Smooth muscle cell (in vitro differentiated cells): ENCODE measurements at regions not wholly inside any gene's neighbourhood (a gene's known extent, or its start where the extent isn't known, plus 50 kb on each side); places are given as distances from the start of the nearest gene placed in this dataset.
"Not testable (repeated sequence)": the region's sequence is repeated elsewhere in the genome, so short reads cannot be mapped to it uniquely, and the experiment has no call there.

Experiments used
- DNase-seq: peaks from one replicate; lab custom pipeline; 2025; ENCODE audit not compliant: unreplicated experiment; lab: John Stamatoyannopoulos, UW
- H2AFZ ChIP-seq: fragments of 200-600 bp; sonication (generic); 2 replicates; pipeline ENCODE4 v1.6.0; 2016; ENCODE audit warnings: antibody characterized with exemption, low read depth, mild to moderate bottlenecking
- H3F3A ChIP-seq: fragments of 200-600 bp; sonication (generic); 2 replicates; pipeline ENCODE4 v1.6.0; 2017; ENCODE audit warnings: antibody characterized with exemption, low read depth
- H3K27ac ChIP-seq: fragments of 200-600 bp; sonication (generic); 2 replicates; pipeline ENCODE4 v1.5.1; 2016; ENCODE audit warnings: low read depth, mild to moderate bottlenecking
- H3K27me3 ChIP-seq: fragments of 200-600 bp; sonication (generic); 2 replicates; pipeline ENCODE4 v1.6.1; 2016; ENCODE audit warnings: low read depth, mild to moderate bottlenecking
- H3K36me3 ChIP-seq: fragments of 200-600 bp; sonication (generic); 2 replicates; pipeline ENCODE4 v1.5.1; 2016; ENCODE audit warnings: low read depth
- H3K4me1 ChIP-seq: fragments of 200-600 bp; sonication (generic); 2 replicates; pipeline ENCODE4 v1.5.1; 2016; ENCODE audit warnings: low read depth
- H3K4me2 ChIP-seq: fragments of 200-600 bp; sonication (generic); 2 replicates; pipeline ENCODE4 v1.6.0; 2016; ENCODE audit warnings: mild to moderate bottlenecking
- H3K4me3 ChIP-seq: fragments of 200-600 bp; sonication (generic); 2 replicates; pipeline ENCODE4 v1.5.1; 2016; ENCODE audit warnings: mild to moderate bottlenecking
- H3K79me2 ChIP-seq: fragments of 200-600 bp; sonication (generic); 2 replicates; pipeline ENCODE4 v1.6.0; 2016; ENCODE audit warnings: low read depth, mild to moderate bottlenecking
- H3K9ac ChIP-seq: fragments of 200-600 bp; sonication (generic); 2 replicates; pipeline ENCODE4 v1.6.0; 2016; ENCODE audit warnings: low read depth
- H3K9me3 ChIP-seq: fragments of 200-600 bp; sonication (generic); replicated peaks from 2 replicates; pipeline ENCODE4 v1.5.1; 2016; ENCODE audit warnings: low read depth
- H4K20me1 ChIP-seq: fragments of 200-600 bp; sonication (generic); 2 replicates; pipeline ENCODE4 v1.6.0; 2016; ENCODE audit warnings: low read depth
- WGBS: methylation state at CpG from one replicate; pipeline ENCODE4 v1.1.7; 2016; ENCODE audit warnings: low lambda C conversion rate; 5-methylcytosine and 5-hydroxymethylcytosine counted together
- TF ChIP-seq, protein P1 (sequence below): fragments of 200-600 bp; sonication (generic); IDR thresholded peaks from 2 replicates; pipeline ENCODE4 v1.5.1; 2017; ENCODE audit warnings: borderline replicate concordance, mild to moderate bottlenecking, antibody characterized with exemption; ENCODE audit not compliant: insufficient read depth, poor library complexity, severe bottlenecking

DNA sequence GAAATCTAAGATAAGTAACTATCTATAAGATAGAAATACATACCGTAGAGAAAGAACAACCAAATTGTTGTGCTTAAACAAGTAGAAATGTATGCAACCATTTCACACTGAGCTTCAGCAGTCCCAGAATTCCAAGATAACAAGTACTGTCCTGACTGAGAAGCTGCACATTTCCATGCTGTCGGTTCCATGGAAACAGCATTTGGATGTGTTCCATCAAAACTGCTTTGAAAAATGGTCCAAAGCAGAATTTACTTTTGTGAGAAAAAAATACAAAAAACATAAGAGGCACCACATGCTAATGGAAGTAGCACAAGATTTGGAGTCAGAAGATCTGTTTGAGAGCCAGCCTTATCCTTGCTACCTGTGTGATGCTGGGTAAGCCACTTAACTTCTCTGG, 92.6 kb downstream of the MTERF1 start:
- Histone ChIP-seq H2AFZ (no peak overlapping the region), H3K27me3 (peaks cover 7% of the 10 kb centered on the region)

DNA sequence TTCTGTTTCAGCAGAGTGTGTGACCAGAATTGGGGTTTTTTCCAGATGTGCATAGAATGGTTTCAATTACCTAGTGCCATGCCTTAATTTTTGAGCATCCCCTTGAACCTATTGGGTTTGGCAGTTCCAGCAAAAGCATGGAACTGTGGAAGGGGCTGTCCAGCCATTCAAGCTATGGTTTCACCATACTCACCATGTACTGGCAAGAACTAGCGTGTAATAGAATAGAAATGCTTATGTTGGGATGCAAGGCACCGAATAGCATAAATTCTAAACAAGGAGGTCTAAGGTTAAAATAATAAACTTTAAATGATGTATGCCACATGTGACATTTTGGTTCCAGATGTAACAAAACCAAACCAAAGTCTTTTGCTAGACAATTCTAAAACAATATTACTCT, 91.4 kb downstream of the MTERF1 start:
- Histone ChIP-seq H4K20me1 (no peaks in the 10 kb centered on the region), H3F3A (no peaks in the 10 kb centered on the region), H3K27me3 (no peaks in the 10 kb centered on the region), H3K79me2 (no peaks in the 10 kb centered on the region), H3K4me2 (no peak overlapping the region), H2AFZ (no peak overlapping the region), H3K4me1 (no peaks in the 10 kb centered on the region), H3K9me3 (no peaks in the 10 kb centered on the region), H3K4me3 (no peak overlapping the region), H3K27ac (no peak overlapping the region), H3K9ac (no peak overlapping the region), H3K36me3 (no peaks in the 10 kb centered on the region)
- no peak for DNase-seq
- WGBS, result 94% methylated on average over 2 of the region's 2 CpGs
- TF ChIP-seq, protein P1, sequence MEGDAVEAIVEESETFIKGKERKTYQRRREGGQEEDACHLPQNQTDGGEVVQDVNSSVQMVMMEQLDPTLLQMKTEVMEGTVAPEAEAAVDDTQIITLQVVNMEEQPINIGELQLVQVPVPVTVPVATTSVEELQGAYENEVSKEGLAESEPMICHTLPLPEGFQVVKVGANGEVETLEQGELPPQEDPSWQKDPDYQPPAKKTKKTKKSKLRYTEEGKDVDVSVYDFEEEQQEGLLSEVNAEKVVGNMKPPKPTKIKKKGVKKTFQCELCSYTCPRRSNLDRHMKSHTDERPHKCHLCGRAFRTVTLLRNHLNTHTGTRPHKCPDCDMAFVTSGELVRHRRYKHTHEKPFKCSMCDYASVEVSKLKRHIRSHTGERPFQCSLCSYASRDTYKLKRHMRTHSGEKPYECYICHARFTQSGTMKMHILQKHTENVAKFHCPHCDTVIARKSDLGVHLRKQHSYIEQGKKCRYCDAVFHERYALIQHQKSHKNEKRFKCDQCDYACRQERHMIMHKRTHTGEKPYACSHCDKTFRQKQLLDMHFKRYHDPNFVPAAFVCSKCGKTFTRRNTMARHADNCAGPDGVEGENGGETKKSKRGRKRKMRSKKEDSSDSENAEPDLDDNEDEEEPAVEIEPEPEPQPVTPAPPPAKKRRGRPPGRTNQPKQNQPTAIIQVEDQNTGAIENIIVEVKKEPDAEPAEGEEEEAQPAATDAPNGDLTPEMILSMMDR, result no peak

More for the DNA sequence above, 92.6 kb downstream of the MTERF1 start:
- H3K9me3 ChIP-seq, result no peaks in the 10 kb centered on the region
- H3K4me3 ChIP-seq, result no peak overlapping the region
- TF ChIP-seq, protein P1, result no peak
- H3K36me3 ChIP-seq, result no peaks in the 10 kb centered on the region
- no peaks in the 10 kb centered on the region for H4K20me1 ChIP-seq
- H3K27ac ChIP-seq, result no peak overlapping the region
- no peaks in the 10 kb centered on the region for H3K79me2 ChIP-seq
- H3K4me1 ChIP-seq, result no peaks in the 10 kb centered on the region
- no peak overlapping the region for H3K4me2 ChIP-seq
- DNase-seq, result no peak
- WGBS, result 91% methylated on average over 2 of the region's 2 CpGs
- no peaks in the 10 kb centered on the region for H3F3A ChIP-seq
- no peak overlapping the region for H3K9ac ChIP-seq

DNA sequence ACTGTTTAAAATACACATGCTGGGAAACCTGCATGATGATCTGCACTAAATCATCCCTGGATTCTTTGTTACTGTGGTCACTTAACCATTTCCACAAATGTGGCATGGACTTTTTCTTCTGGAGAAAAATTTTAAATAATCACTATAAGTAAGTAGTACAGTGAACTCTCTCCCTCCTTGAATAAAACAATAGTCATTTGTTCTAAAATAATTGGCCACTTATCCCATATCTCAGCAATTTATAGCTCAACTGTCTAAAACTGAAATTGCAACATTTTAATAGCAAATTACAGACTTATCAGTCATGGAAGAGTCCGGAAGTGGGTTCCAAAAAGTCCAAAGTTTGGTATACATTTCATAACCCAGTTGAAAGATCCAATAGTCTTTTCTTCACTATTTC, 90.9 kb downstream of the MTERF1 start:
- no peaks in the 10 kb centered on the region for H3K36me3 ChIP-seq
- 95% methylated on average over 1 of the region's 1 CpG for WGBS

DNA sequence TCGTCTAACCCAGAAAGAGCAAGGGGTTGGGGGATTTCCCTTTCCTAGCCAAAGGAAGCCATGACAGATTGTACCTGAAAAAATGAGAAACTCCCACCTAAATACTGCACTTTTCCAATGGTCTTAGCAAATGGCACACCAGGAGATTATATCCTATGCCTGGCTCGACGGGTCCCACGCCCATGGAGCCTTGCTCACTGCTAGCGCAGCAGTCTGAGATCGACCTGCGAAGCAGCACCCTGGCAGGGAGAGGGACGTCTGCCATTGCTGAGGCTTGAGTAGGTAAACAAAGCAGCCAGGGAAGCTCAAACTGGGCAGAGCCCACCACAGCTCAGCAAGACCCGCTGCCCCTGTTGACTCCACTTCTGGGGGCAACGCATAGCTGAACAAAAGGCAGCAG, 89.9 kb downstream of the MTERF1 start:
- WGBS, result 94% methylated on average over 10 of the region's 10 CpGs

More for the DNA sequence above, 90.9 kb downstream of the MTERF1 start:
- no peak for DNase-seq
- Histone ChIP-seq H3K79me2 (no peaks in the 10 kb centered on the region), H3K27me3 (no peaks in the 10 kb centered on the region), H3K4me3 (no peak overlapping the region), H3F3A (no peaks in the 10 kb centered on the region), H4K20me1 (no peaks in the 10 kb centered on the region), H3K4me2 (no peak overlapping the region), H3K9ac (no peak overlapping the region), H3K9me3 (no peaks in the 10 kb centered on the region), H2AFZ (no peak overlapping the region), H3K4me1 (no peaks in the 10 kb centered on the region), H3K27ac (no peak overlapping the region)
- TF ChIP-seq, protein P1, result no peak

More for the DNA sequence above, 89.9 kb downstream of the MTERF1 start:
- not testable (repeated sequence) for DNase-seq, H3K9me3 ChIP-seq, H3K4me2 ChIP-seq, H3K79me2 ChIP-seq, H2AFZ ChIP-seq, H3K9ac ChIP-seq, H4K20me1 ChIP-seq, H3F3A ChIP-seq, H3K36me3 ChIP-seq, H3K27ac ChIP-seq, H3K4me3 ChIP-seq, H3K4me1 ChIP-seq, H3K27me3 ChIP-seq
